Skeletal muscle satellite cell (primary cell): ENCODE measurements at regions not wholly inside any gene's neighbourhood (a gene's known extent, or its start where the extent isn't known, plus 50 kb on each side); places are given as distances from the start of the nearest gene placed in this dataset. TPM values are rescaled to one million over a fixed set of nuclear protein-coding genes. Genes with fewer than 3 reads are reported as not detected.

ENCODE experiments used
- H3K27me3 ChIP-seq: 2 replicates; pipeline ENCODE4 v1.7.0; 2013; ENCODE audit warnings: low read length; ENCODE audit not compliant: control insufficient read depth, insufficient read depth
- H3K36me3 ChIP-seq: 2 replicates; pipeline ENCODE4 v1.7.0; 2013; ENCODE audit warnings: mild to moderate bottlenecking, control low read depth, low read length; ENCODE audit not compliant: insufficient read depth
- H3K4me1 ChIP-seq: 2 replicates; pipeline ENCODE4 v1.7.0; 2013; ENCODE audit warnings: low read length; ENCODE audit not compliant: control insufficient read depth, insufficient read depth
- H3K4me2 ChIP-seq: 2 replicates; pipeline ENCODE4 v1.7.0; 2013; ENCODE audit warnings: mild to moderate bottlenecking, low read length
- H3K4me3 ChIP-seq: 2 replicates; pipeline ENCODE4 v1.7.0; 2013; ENCODE audit warnings: low read length
- H3K9ac ChIP-seq: 2 replicates; pipeline ENCODE4 v1.7.0; 2013; ENCODE audit warnings: mild to moderate bottlenecking, low read depth, low read length, moderate library complexity
- H3K9me3 ChIP-seq: replicated peaks from 2 replicates; pipeline ENCODE4 v1.7.0; 2013; ENCODE audit warnings: mild to moderate bottlenecking, control low read depth, low read length
- small RNA-seq: library from RNA; depleted of rRNA; stranded (forward); fragments of <200 nt; gene quantifications from one replicate; pipeline ENCODE3, GENCODE V24; 2012

- no peaks in the 10 kb centered on the region for H3K36me3 ChIP-seq
- no peak overlapping the region for H3K4me2 ChIP-seq
- H3K4me1 ChIP-seq = no peaks in the 10 kb centered on the region
- H3K9me3 ChIP-seq = no peaks in the 10 kb centered on the region
- no peak overlapping the region for H3K4me3 ChIP-seq
- H3K27me3 ChIP-seq = no peaks in the 10 kb centered on the region
- no peak overlapping the region for H3K9ac ChIP-seq
These were observed 59.6 kb upstream of the MON1B start for GRCh38 chr16:77131398-77131797.

GRCh38 chr16:77132051-77132618, 58.9 kb upstream of the MON1B start:
- Histone ChIP-seq H3K36me3 (no peaks in the 10 kb centered on the region), H3K9ac (no peak overlapping the region), H3K9me3 (no peaks in the 10 kb centered on the region), H3K4me1 (no peaks in the 10 kb centered on the region), H3K27me3 (no peaks in the 10 kb centered on the region), H3K4me3 (no peak overlapping the region), H3K4me2 (no peak overlapping the region)

- H3K4me3 ChIP-seq = no peak overlapping the region
- H3K4me1 ChIP-seq = no peaks in the 10 kb centered on the region
- H3K9me3 ChIP-seq = no peaks in the 10 kb centered on the region
- no peaks in the 10 kb centered on the region for H3K27me3 ChIP-seq
- H3K36me3 ChIP-seq = no peaks in the 10 kb centered on the region
- H3K9ac ChIP-seq = no peak overlapping the region
- H3K4me2 ChIP-seq = no peak overlapping the region
These were observed 57.3 kb upstream of the MON1B start for GRCh38 chr16:77133706-77134105.

GRCh38 chr16:77137045-77137444, 53.9 kb upstream of the MON1B start:
- Histone ChIP-seq H3K9ac (no peak overlapping the region), H3K9me3 (no peaks in the 10 kb centered on the region), H3K36me3 (no peaks in the 10 kb centered on the region), H3K27me3 (no peaks in the 10 kb centered on the region), H3K4me1 (no peaks in the 10 kb centered on the region), H3K4me3 (no peak overlapping the region), H3K4me2 (no peak overlapping the region)

Small RNA genes in the stretch of these regions (small RNA-seq; reads per million reads assigned to genes)
- not detected for gene MIR4719
